ENCODE measurements at regions not wholly inside any gene's neighbourhood (a gene's known extent, or its start where the extent isn't known, plus 50 kb on each side); places are given as distances from the start of the nearest gene placed in this dataset.
A peak's percentile ranks its signal among the peaks of the same experiment; 100 is the strongest.

- H3K4me3 ChIP-seq: no peak overlapping the region
- H4K20me1 ChIP-seq (replicated peaks; ENCODE audit: insufficient read depth): no peaks in the 10 kb centered on the region
- H3K36me3 Mint-ChIP-seq (ENCODE audit: low read depth): peaks cover 33% of the 10 kb centered on the region
- peaks cover 7% of the 10 kb centered on the region; the same call in 1 of the 2 replicates for H3K36me3 ChIP-seq (ENCODE audit: insufficient read depth)
- H2AFZ ChIP-seq: peak overlapping the region; percentile 45; the same call in 1 of the 2 replicates
- H3K27ac ChIP-seq (ENCODE audit: low read depth): no peak overlapping the region
- H3K27me3 Mint-ChIP-seq (ENCODE audit: insufficient read depth, low read depth, poor library complexity): peaks cover 4% of the 10 kb centered on the region
- no peaks in the 10 kb centered on the region for H3K79me2 ChIP-seq (replicated peaks; ENCODE audit: insufficient read depth)
- H3K27me3 ChIP-seq (ENCODE audit: insufficient read depth): no peaks in the 10 kb centered on the region
- DNase-seq (ENCODE audit: low spot score) (no peak), ATAC-seq (no peak)
- H3K9me3 Mint-ChIP-seq: peaks cover 29% of the 10 kb centered on the region
- H3K4me1 Mint-ChIP-seq: peaks cover 28% of the 10 kb centered on the region
- H3K9me2 ChIP-seq (ENCODE audit: insufficient read depth): peaks cover 17% of the 10 kb centered on the region; the same call in 1 of the 2 replicates
- TF ChIP-seq EZH2 (IDR thresholded peaks at IDR 0.05; ENCODE audit: low read depth, unreplicated experiment): no peak
- no peak for TF ChIP-seq CREB1 (CRISPR knock-in tag; IDR thresholded peaks at IDR 0.05; ENCODE audit: low read depth)
- no peak for TF ChIP-seq ZNF114 (CRISPR knock-in tag; IDR thresholded peaks at IDR 0.05)
- TF ChIP-seq ZNF331 (CRISPR knock-in tag; IDR thresholded peaks at IDR 0.05; ENCODE audit: low read depth): no peak
- TF ChIP-seq POLR2AphosphoS5 (IDR thresholded peaks at IDR 0.05; ENCODE audit: low read depth): no peak
- TF ChIP-seq ZNF462 (CRISPR knock-in tag; IDR thresholded peaks at IDR 0.05): no peak
- TF ChIP-seq EZH2phosphoT487 (IDR thresholded peaks at IDR 0.05; ENCODE audit: unreplicated experiment): no peak
- no peak for TF ChIP-seq NANOG (IDR thresholded peaks at IDR 0.05; ENCODE audit: borderline replicate concordance)
- H3K4me1 ChIP-seq (ENCODE audit: insufficient read depth): peaks cover 17% of the 10 kb centered on the region
- H3F3A ChIP-seq (replicated peaks; ENCODE audit: low read depth): no peaks in the 10 kb centered on the region; the same call in 1 of the 2 replicates
- no peak overlapping the region for H3K4me2 ChIP-seq
- H3K27ac Mint-ChIP-seq: no peak overlapping the region
- no peak overlapping the region for H3K4me3 Mint-ChIP-seq
Observed at GRCh38 chr3:187516446-187517185, 148.4 kb downstream of the RTP4 start.

All from GM23338 (cell line).